Nephron progenitor cell (in vitro differentiated cells): ENCODE measurements at regions not wholly inside any gene's neighbourhood (a gene's known extent, or its start where the extent isn't known, plus 50 kb on each side); places are given as distances from the start of the nearest gene placed in this dataset.
A peak's percentile ranks its signal among the peaks of the same experiment; 100 is the strongest.

ENCODE experiments used
- DNase-seq: peaks from one replicate; pipeline ENCODE4 v3.0.0; 2021
- H3K27ac Mint-ChIP-seq: 2 replicates; pipeline ENCODE4 v1.8.0; 2021; ENCODE audit warnings: mild to moderate bottlenecking, moderate library complexity, mixed read lengths
- H3K27me3 Mint-ChIP-seq: 2 replicates; pipeline ENCODE4 v1.8.0; 2021; ENCODE audit warnings: mild to moderate bottlenecking, low read depth, mixed read lengths; ENCODE audit not compliant: poor library complexity
- H3K36me3 Mint-ChIP-seq: 2 replicates; pipeline ENCODE4 v1.8.0; 2021; ENCODE audit warnings: low read depth, mixed read lengths
- H3K4me1 Mint-ChIP-seq: 2 replicates; pipeline ENCODE4 v1.8.0; 2021; ENCODE audit warnings: mixed read lengths
- H3K4me3 Mint-ChIP-seq: 2 replicates; pipeline ENCODE4 v1.8.0; 2021; ENCODE audit warnings: mild to moderate bottlenecking, moderate library complexity, mixed read lengths
- H3K9me3 Mint-ChIP-seq: 2 replicates; pipeline ENCODE4 v1.8.0; 2021; ENCODE audit warnings: mild to moderate bottlenecking, moderate library complexity, mixed read lengths
- TF ChIP-seq, protein P1 (sequence below): fragments of 200-600 bp; sonication (generic); IDR thresholded peaks from 2 replicates; pipeline ENCODE4 v1.5.0; 2021; ENCODE audit warnings: antibody characterized with exemption

GRCh38 chr6:168155193-168155592, 76.2 kb upstream of the FRMD1 start:
- no peaks in the 10 kb centered on the region for H3K36me3 Mint-ChIP-seq
- peak overlapping the region; percentile 47 for H3K27ac Mint-ChIP-seq
- TF ChIP-seq, protein P1, sequence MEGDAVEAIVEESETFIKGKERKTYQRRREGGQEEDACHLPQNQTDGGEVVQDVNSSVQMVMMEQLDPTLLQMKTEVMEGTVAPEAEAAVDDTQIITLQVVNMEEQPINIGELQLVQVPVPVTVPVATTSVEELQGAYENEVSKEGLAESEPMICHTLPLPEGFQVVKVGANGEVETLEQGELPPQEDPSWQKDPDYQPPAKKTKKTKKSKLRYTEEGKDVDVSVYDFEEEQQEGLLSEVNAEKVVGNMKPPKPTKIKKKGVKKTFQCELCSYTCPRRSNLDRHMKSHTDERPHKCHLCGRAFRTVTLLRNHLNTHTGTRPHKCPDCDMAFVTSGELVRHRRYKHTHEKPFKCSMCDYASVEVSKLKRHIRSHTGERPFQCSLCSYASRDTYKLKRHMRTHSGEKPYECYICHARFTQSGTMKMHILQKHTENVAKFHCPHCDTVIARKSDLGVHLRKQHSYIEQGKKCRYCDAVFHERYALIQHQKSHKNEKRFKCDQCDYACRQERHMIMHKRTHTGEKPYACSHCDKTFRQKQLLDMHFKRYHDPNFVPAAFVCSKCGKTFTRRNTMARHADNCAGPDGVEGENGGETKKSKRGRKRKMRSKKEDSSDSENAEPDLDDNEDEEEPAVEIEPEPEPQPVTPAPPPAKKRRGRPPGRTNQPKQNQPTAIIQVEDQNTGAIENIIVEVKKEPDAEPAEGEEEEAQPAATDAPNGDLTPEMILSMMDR = no peak
- peaks cover 91% of the 10 kb centered on the region for H3K4me1 Mint-ChIP-seq
- no peak overlapping the region for H3K4me3 Mint-ChIP-seq
- H3K9me3 Mint-ChIP-seq = no peaks in the 10 kb centered on the region
- no peak for DNase-seq
- peaks cover 23% of the 10 kb centered on the region for H3K27me3 Mint-ChIP-seq

DNA sequence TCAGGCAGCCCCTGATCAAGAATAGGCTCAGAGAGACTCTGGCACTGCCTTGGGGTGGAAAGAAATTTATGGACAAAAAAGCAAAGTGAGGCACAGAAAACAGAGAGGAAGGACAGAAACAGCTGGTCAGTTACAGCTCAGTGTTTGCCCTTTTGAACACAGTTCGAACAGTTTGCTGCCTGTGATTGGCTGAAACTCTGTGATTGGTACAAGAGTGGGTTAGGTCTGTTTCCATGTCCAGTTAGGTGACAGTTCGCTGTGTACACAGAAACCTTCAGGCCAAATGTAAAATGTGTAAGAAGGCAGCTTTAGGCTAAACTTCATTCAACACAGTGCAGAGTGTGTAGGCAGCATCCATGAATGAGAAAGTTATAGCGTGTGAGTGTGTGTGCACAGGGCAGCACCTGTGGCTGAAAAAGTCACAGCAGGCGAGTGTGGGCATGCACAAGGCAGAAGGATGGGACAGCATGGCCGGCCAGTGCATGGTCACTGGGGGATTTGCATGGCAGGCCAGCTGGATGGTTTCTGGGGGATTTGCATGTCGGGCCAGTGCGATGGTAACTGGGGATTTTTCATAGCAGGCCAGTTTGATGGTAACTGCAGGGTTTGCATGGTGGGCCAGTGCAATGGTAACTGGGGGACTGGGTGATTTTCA, 75.4 kb upstream of the FRMD1 start:
- no peaks in the 10 kb centered on the region for H3K9me3 Mint-ChIP-seq
- no peak overlapping the region for H3K4me3 Mint-ChIP-seq
- TF ChIP-seq, protein P1 = no peak
- no peaks in the 10 kb centered on the region for H3K36me3 Mint-ChIP-seq
- DNase-seq = no peak
- peaks cover 23% of the 10 kb centered on the region for H3K27me3 Mint-ChIP-seq
- no peak overlapping the region for H3K27ac Mint-ChIP-seq
- peaks cover 99% of the 10 kb centered on the region for H3K4me1 Mint-ChIP-seq

DNA sequence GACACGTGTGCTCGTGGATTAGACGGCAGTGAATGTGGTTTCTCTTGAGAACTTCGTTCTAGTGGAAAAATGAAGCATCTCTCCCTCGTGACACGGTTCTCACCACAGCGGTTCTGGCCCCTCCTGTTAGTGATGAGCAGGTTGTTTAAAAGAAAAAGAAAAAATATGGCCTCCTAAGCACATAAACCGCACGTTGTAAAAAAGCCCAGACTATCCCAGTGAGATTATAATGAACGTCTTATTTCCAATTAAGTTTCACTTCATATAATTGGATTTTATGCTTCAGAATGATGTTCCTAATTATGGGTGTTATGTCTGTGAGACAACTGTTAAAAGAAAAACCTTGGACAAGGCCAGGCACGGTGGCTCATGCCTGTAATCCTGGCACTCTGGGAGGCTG, 74.5 kb upstream of the FRMD1 start:
- DNase-seq = no peak
- Mint-ChIP-seq H3K36me3 (no peaks in the 10 kb centered on the region), H3K27ac (no peak overlapping the region), H3K4me3 (no peak overlapping the region), H3K9me3 (no peaks in the 10 kb centered on the region), H3K27me3 (peaks cover 23% of the 10 kb centered on the region), H3K4me1 (peaks cover 97% of the 10 kb centered on the region)
- TF ChIP-seq, protein P1 = no peak

DNA sequence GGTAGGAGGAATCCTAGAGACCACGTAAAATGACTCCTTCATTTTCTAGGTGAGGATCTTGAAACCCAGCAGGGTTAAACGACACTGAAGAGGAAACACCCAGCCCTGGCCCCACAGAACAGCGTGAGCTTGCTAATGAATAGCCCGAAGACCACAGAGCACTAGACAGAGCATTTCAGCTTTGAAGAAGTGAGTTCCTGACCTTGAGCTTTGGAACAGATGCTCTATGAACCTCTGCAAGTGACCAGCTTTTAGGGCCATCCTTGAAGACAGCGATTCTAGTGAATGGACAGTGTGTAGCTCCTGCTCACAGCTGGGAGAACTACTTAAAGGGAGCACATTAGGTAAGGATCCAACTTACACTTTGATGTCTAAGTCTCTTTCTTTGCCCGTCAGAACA, 74.0 kb upstream of the FRMD1 start:
- H3K27ac Mint-ChIP-seq = no peak overlapping the region
- H3K4me1 Mint-ChIP-seq = peaks cover 93% of the 10 kb centered on the region

DNA sequence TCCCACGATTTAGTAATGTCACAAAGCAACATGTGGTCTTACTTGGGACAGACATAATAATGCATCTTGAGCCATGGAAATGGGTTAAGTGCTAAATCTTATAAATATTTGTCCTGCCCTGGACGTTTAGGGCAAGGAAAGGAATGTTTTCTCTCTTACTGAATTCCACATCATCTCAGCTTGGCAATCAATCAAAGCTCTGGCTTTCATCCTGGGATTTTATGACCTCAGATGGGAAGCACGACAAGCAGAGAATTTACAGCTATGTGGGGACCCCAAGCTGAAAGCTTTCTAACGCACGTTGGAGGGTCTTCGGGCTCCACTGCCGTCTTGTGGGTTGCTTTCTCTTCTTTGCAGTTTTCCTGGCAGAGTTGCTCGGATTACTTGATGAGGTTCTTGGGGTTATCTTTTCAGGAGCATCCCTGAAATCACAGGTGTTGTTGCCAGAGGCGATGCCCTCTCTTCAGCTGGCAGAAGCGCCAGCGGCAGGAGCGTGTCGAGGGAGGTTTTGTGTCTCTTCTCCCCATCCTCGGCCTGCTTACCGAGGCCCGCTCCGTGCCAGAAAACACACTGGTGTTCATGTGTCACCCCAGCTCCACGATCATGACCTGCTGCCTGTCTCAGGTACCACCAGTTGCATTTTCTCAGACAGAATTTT, 73.4 kb upstream of the FRMD1 start:
- DNase-seq = no peak
- H3K27me3 Mint-ChIP-seq = peaks cover 22% of the 10 kb centered on the region
- TF ChIP-seq, protein P1 = no peak
- H3K4me3 Mint-ChIP-seq = peak overlapping the region; percentile 14
- H3K27ac Mint-ChIP-seq = no peak overlapping the region
- no peaks in the 10 kb centered on the region for H3K9me3 Mint-ChIP-seq
- H3K36me3 Mint-ChIP-seq = no peaks in the 10 kb centered on the region
- peaks cover 93% of the 10 kb centered on the region for H3K4me1 Mint-ChIP-seq

More for the DNA sequence above, 74.0 kb upstream of the FRMD1 start:
- Mint-ChIP-seq H3K4me3 (peak overlapping the region; percentile 14), H3K9me3 (no peaks in the 10 kb centered on the region), H3K27me3 (peaks cover 23% of the 10 kb centered on the region), H3K36me3 (no peaks in the 10 kb centered on the region)
- TF ChIP-seq, protein P1 = no peak
- DNase-seq = no peak
